Stimulated activated memory B cell treated with anti-CD40 and anti-IgM and Interleukin-4, amounts not matched to agents 10 μg/mL and 1 μg/mL and 100 μg/mL, for 72 hours (primary cell): ENCODE measurements at regions not wholly inside any gene's neighbourhood (a gene's known extent, or its start where the extent isn't known, plus 50 kb on each side); places are given as distances from the start of the nearest gene placed in this dataset.

Source experiments
- ATAC-seq: fragments of 150-1000 bp; cut with Tn5 transposase; 2 replicates; pipeline ENCODE4 v1.10.0; 2021
- H3K27ac Mint-ChIP-seq: one replicate; pipeline ENCODE4 v1.8.0; 2022; ENCODE audit warnings: mild to moderate bottlenecking, mixed read lengths
- H3K27me3 Mint-ChIP-seq: one replicate; pipeline ENCODE4 v1.8.0; 2022; ENCODE audit warnings: mixed read lengths
- H3K36me3 Mint-ChIP-seq: one replicate; pipeline ENCODE4 v1.8.0; 2022; ENCODE audit warnings: mixed read lengths
- H3K4me1 Mint-ChIP-seq: one replicate; pipeline ENCODE4 v1.8.0; 2022; ENCODE audit warnings: mixed read lengths
- H3K4me3 Mint-ChIP-seq: one replicate; pipeline ENCODE4 v1.8.0; 2022; ENCODE audit warnings: mild to moderate bottlenecking, moderate library complexity, mixed read lengths
- H3K9me3 Mint-ChIP-seq: one replicate; pipeline ENCODE4 v1.8.0; 2022; ENCODE audit warnings: mixed read lengths

GRCh38 chr7:136526408-136527105, 341.9 kb upstream of the CHRM2 start:
- H3K9me3 Mint-ChIP-seq: peaks cover 6% of the 10 kb centered on the region
- H3K4me3 Mint-ChIP-seq: no peak overlapping the region
- H3K4me1 Mint-ChIP-seq: no peaks in the 10 kb centered on the region
- no peaks in the 10 kb centered on the region for H3K27me3 Mint-ChIP-seq
- no peak for ATAC-seq
- H3K36me3 Mint-ChIP-seq: no peaks in the 10 kb centered on the region
- H3K27ac Mint-ChIP-seq: no peak overlapping the region

DNA sequence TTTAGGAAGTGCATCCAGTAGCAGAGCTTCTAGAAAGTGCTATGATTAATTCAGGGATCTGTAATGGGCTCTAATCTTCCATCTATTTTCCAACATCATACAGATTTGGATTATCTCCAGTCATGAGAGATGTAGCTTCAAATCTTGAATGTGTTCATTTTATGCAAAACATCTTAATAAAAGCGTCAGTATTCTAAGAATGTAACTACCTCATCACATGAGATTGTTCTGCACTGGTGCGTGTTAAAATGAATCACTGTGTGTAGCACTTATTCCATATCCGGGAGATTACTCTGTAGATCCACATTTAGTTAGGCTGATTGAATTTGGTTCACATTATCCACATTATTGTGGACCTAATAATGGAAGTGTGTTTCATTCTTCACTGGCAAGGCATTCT, 344.9 kb upstream of the CHRM2 start:
- H3K27ac Mint-ChIP-seq: no peak overlapping the region
- no peaks in the 10 kb centered on the region for H3K27me3 Mint-ChIP-seq
- H3K4me3 Mint-ChIP-seq: no peak overlapping the region
- H3K9me3 Mint-ChIP-seq: peaks cover 6% of the 10 kb centered on the region
- H3K4me1 Mint-ChIP-seq: no peaks in the 10 kb centered on the region
- no peaks in the 10 kb centered on the region for H3K36me3 Mint-ChIP-seq
- ATAC-seq: no peak

GRCh38 chr7:136517971-136518370, 350.5 kb upstream of the CHRM2 start:
- Mint-ChIP-seq H3K4me1 (no peaks in the 10 kb centered on the region), H3K27me3 (no peaks in the 10 kb centered on the region), H3K27ac (no peak overlapping the region), H3K9me3 (peaks cover 5% of the 10 kb centered on the region), H3K36me3 (no peaks in the 10 kb centered on the region), H3K4me3 (no peak overlapping the region)
- ATAC-seq: no peak

DNA sequence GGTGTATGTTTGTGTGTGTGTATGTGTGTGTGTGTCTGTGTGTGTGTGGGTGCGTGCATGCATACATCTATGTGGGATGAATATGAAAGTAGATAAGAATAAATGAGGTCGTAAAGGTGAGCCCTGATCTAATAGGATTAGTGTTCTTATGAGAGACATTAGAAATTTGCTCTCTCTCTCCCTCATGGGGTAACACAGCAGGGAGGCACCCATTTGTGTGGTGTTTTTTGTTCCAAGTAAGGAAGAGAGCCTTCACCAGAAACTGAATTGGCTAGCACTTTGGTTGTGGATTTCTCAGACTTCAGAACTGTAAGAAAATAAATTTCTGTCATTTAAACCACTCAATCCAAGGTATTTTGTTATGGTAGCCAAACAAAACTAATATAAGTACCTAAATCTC, 353.7 kb upstream of the CHRM2 start:
- Mint-ChIP-seq H3K27me3 (no peaks in the 10 kb centered on the region), H3K4me1 (no peaks in the 10 kb centered on the region), H3K27ac (no peak overlapping the region), H3K4me3 (no peak overlapping the region), H3K36me3 (no peaks in the 10 kb centered on the region), H3K9me3 (peaks cover 10% of the 10 kb centered on the region)
- no peak for ATAC-seq

- H3K9me3 Mint-ChIP-seq: peaks cover 10% of the 10 kb centered on the region
- no peak for ATAC-seq
- H3K4me3 Mint-ChIP-seq: no peak overlapping the region
- H3K27me3 Mint-ChIP-seq: no peaks in the 10 kb centered on the region
- no peaks in the 10 kb centered on the region for H3K4me1 Mint-ChIP-seq
- H3K36me3 Mint-ChIP-seq: no peaks in the 10 kb centered on the region
- H3K27ac Mint-ChIP-seq: no peak overlapping the region
Observed at GRCh38 chr7:136513744-136514143, 354.7 kb upstream of the CHRM2 start.

DNA sequence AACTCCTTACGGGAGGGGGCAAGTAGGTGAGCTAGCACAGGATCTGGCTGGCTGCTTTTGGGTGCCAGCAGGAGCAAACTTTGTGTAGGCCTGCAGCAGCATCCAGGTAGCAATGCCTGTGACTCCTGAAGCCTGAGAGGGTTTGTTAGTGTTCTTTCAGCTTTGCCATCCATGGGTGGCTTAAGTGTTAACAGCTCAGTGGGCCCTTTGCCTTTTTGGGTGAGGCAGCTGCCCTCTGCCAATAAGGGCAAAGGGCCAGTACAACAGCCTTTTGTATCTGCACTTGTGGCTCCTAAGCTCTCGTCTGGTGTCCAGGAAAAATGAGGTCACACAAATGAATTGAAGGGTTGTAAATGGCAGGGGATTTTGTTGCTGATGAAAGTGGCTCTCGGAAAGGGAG, 359.0 kb upstream of the CHRM2 start:
- Mint-ChIP-seq H3K36me3 (no peaks in the 10 kb centered on the region), H3K27ac (no peak overlapping the region), H3K4me1 (no peaks in the 10 kb centered on the region), H3K27me3 (no peaks in the 10 kb centered on the region), H3K4me3 (no peak overlapping the region), H3K9me3 (peaks cover 7% of the 10 kb centered on the region)
- no peak for ATAC-seq

DNA sequence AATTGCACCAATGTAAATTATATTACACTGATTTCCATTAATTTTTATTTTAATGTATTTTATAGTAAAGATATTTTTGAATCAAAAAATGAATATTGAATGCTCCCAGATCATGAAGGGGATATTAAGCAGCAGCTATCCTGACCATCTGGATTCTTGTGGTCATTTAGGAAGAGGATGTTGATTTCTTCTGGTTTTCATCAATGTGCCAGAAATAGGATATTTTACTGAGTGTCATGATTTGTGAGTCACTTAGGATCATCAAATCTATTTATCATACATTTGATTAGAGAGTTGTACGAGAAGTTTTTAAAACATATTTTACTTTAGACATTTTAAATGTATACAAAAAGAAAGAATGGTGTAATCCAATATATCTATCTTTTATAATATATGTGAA, 366.3 kb upstream of the CHRM2 start:
- Mint-ChIP-seq H3K36me3 (no peaks in the 10 kb centered on the region), H3K9me3 (peaks cover 3% of the 10 kb centered on the region), H3K4me1 (no peaks in the 10 kb centered on the region), H3K27me3 (no peaks in the 10 kb centered on the region), H3K27ac (no peak overlapping the region), H3K4me3 (no peak overlapping the region)
- ATAC-seq: no peak

GRCh38 chr7:136501151-136501550, 367.3 kb upstream of the CHRM2 start:
- Mint-ChIP-seq H3K4me1 (no peaks in the 10 kb centered on the region), H3K36me3 (no peaks in the 10 kb centered on the region)

DNA sequence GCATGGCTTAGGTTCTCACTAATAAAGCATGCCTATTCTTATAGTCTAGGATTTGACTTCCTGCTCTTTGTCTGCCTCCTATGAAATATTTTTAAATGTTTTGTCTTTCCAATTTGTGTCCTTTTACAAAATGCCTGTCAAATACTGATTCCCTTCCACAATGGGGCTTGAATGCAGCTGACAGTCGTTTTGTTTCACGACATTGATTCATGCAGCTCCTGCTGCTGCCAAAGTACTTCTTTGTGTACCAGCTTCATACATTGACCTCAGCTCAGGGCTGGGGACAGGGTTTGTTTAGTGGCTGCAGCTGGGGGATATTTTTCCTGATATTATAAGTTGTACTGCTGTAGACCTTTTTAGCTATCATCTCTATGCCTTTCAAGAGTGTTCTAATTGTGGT, 371.9 kb upstream of the CHRM2 start:
- H3K36me3 Mint-ChIP-seq: no peaks in the 10 kb centered on the region
- no peaks in the 10 kb centered on the region for H3K4me1 Mint-ChIP-seq
- no peak overlapping the region for H3K4me3 Mint-ChIP-seq
- no peak overlapping the region for H3K27ac Mint-ChIP-seq
- peaks cover 8% of the 10 kb centered on the region for H3K9me3 Mint-ChIP-seq
- ATAC-seq: no peak
- H3K27me3 Mint-ChIP-seq: no peaks in the 10 kb centered on the region

More at GRCh38 chr7:136501151-136501550, 367.3 kb upstream of the CHRM2 start:
- H3K9me3 Mint-ChIP-seq: peaks cover 3% of the 10 kb centered on the region
- no peak for ATAC-seq
- H3K4me3 Mint-ChIP-seq: no peak overlapping the region
- H3K27me3 Mint-ChIP-seq: no peaks in the 10 kb centered on the region
- no peak overlapping the region for H3K27ac Mint-ChIP-seq

DNA sequence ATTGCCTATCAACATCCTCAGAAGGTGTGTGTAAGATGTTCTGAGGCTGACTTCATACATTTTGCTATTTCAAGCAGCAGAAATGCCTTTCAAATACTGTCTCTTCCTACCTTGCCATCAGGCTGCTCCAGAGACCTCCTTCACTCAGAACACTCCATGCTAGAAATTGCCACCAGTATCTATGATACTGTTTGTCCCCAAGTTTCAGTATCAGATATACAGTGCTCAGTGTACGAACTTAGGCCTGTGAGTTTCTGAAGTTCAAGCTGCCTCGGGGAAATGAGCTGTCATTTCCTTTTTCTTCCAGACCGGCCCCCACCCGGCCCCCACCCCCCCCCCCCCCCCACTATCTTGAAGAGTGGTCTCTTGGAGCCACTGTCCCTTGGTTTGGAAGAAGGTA, 373.4 kb upstream of the CHRM2 start:
- ATAC-seq: no peak
- no peaks in the 10 kb centered on the region for H3K4me1 Mint-ChIP-seq
- peaks cover 8% of the 10 kb centered on the region for H3K9me3 Mint-ChIP-seq
- H3K27me3 Mint-ChIP-seq: no peaks in the 10 kb centered on the region
- no peak overlapping the region for H3K27ac Mint-ChIP-seq
- H3K36me3 Mint-ChIP-seq: no peaks in the 10 kb centered on the region
- no peak overlapping the region for H3K4me3 Mint-ChIP-seq

DNA sequence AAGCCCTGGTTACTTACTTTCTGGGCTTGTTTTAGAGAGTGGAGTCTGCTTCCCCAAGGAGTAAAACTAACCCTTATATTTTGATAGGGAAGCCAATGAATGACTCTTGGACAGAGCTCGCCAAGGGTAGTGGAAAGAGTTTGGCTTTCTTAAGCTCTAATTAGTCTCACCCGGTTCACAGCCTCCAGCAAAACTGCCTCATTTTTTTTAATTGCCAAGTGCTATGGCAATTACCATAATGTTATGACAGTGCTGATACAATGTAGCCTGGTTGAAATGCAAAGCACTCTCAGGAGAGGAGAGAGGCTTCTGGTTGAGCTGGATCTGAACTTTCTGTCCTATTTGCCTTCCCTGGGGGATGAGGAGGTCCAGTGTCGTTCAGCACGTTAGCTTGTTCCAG, 376.1 kb upstream of the CHRM2 start:
- Mint-ChIP-seq H3K27me3 (no peaks in the 10 kb centered on the region), H3K36me3 (no peaks in the 10 kb centered on the region), H3K4me1 (no peaks in the 10 kb centered on the region), H3K27ac (no peak overlapping the region), H3K9me3 (peaks cover 5% of the 10 kb centered on the region), H3K4me3 (no peak overlapping the region)
- no peak for ATAC-seq

DNA sequence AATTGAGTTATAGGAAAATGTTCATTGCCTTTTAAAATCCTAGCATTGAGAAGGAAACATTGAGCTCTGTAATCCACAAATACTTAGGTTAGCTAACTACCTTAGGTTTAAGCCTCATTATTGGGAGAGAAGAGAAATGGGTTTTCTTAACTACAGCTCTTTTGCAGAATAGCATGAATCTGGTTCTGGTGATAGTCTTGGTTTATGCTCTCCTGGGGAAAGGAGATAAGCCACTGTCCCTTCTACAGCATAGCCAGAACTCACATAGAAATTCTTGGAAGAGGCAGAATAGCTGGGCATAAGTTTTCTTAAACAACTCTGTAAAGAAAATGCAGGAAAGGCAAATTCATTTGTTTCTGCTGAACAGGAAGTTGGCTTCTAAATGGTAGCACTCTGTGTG, 378.6 kb upstream of the CHRM2 start:
- H3K27me3 Mint-ChIP-seq: no peaks in the 10 kb centered on the region

DNA sequence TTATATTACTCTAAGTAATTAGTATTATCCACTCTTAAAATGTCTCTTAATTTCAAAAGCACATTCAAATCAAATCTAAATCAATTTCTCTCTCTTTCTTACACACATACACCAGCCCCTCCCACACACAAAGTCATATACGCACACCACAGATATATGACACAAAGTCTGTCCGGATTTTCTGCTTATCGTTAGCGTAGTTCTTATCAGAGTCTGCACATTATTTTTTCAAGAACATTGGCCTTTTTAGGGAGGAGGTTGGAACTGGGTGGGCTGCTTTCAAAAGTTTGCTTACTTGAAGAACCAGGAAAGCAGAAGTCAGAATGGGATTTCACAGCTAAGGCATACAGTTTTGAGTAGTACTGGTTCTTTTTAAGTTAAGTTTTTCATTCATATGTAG, 387.6 kb upstream of the CHRM2 start:
- Mint-ChIP-seq H3K4me3 (no peak overlapping the region), H3K27ac (no peak overlapping the region), H3K9me3 (peaks cover 2% of the 10 kb centered on the region), H3K27me3 (no peaks in the 10 kb centered on the region), H3K4me1 (no peaks in the 10 kb centered on the region), H3K36me3 (no peaks in the 10 kb centered on the region)
- no peak for ATAC-seq

More for the DNA sequence above, 378.6 kb upstream of the CHRM2 start:
- ATAC-seq: no peak
- Mint-ChIP-seq H3K9me3 (peaks cover 5% of the 10 kb centered on the region), H3K27ac (no peak overlapping the region), H3K4me3 (no peak overlapping the region), H3K36me3 (no peaks in the 10 kb centered on the region), H3K4me1 (no peaks in the 10 kb centered on the region)

DNA sequence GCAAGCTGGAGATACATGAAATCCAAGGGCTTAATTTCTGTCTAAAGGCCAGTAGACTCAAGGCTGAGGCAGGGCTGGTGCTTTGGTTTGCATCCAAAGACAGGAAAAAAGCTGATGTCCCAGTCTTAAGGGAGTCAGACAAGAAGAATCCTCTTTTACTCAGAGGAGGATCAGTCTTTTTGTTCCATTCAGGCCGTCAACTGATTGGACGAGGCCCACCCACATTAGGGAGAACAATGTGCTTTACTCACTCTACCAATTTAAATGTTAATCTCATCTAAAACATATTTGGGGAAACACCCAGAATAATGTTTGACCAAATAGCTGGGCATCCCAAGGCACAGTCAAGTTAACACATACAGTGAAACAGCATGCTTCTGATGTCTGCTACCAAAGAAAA, 388.5 kb upstream of the CHRM2 start:
- Mint-ChIP-seq H3K4me3 (no peak overlapping the region), H3K9me3 (peaks cover 2% of the 10 kb centered on the region), H3K4me1 (no peaks in the 10 kb centered on the region), H3K27me3 (no peaks in the 10 kb centered on the region), H3K36me3 (no peaks in the 10 kb centered on the region), H3K27ac (no peak overlapping the region)
- ATAC-seq: no peak

- Mint-ChIP-seq H3K4me1 (no peaks in the 10 kb centered on the region), H3K27me3 (no peaks in the 10 kb centered on the region), H3K27ac (no peak overlapping the region), H3K4me3 (no peak overlapping the region), H3K9me3 (peaks cover 21% of the 10 kb centered on the region), H3K36me3 (peaks cover 7% of the 10 kb centered on the region)
- no peak for ATAC-seq
Observed at GRCh38 chr7:136470179-136470578, 398.3 kb upstream of the CHRM2 start.

DNA sequence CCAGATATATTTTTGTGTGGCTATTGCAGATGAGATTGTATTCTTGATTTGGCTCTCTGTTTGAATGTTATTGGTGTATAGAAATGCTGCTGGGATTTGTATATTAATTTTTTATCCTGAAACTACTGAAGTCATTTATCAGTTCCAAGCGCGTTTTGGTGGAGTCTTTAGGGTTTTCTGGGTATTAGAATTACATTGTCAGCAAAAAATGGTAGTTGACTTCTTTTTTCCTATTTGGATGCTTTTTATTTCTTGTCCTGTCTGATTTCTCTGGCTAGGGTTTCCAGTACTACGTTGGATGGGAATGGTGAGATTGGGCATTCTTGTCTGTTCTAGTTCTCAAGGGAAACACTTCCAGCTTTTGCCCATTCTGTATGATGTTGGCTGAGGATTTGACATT, 415.5 kb upstream of the CHRM2 start:
- H3K4me3 Mint-ChIP-seq: no peak overlapping the region
- H3K27ac Mint-ChIP-seq: no peak overlapping the region
- ATAC-seq: no peak
- H3K4me1 Mint-ChIP-seq: no peaks in the 10 kb centered on the region
- H3K9me3 Mint-ChIP-seq: peaks cover 5% of the 10 kb centered on the region
- H3K36me3 Mint-ChIP-seq: no peaks in the 10 kb centered on the region
- H3K27me3 Mint-ChIP-seq: no peaks in the 10 kb centered on the region

DNA sequence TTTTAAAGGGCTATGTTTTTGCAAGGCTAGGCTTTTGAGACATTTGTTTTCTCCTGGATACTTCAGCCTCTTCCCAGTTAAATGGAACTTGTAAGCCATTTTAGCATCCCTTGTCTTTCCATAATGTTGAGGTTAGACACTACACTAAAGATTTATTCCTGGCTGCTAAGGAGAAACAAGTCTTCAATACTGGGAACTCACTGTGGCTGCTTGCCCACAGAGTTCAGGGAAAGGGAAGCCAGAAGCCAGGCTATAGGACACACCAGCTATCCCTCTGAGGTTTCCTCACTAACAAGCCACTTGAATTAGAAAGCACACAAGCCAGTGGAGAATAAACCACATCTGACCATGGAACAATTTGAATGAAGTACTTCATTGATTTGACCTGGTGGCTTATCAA, 421.7 kb upstream of the CHRM2 start:
- Mint-ChIP-seq H3K4me3 (no peak overlapping the region), H3K4me1 (no peaks in the 10 kb centered on the region), H3K27me3 (no peaks in the 10 kb centered on the region), H3K27ac (no peak overlapping the region), H3K36me3 (no peaks in the 10 kb centered on the region), H3K9me3 (peaks cover 4% of the 10 kb centered on the region)
- no peak for ATAC-seq
